HG03378 (cell line): ENCODE measurements at regions not wholly inside any gene's neighbourhood (a gene's known extent, or its start where the extent isn't known, plus 50 kb on each side); places are given as distances from the start of the nearest gene placed in this dataset.

Source experiments
- ATAC-seq: cut with Tn5 transposase; IDR thresholded peaks from one replicate; pipeline ENCODE4 v1.9.1; 2021; ENCODE audit warnings: mild to moderate bottlenecking, moderate library complexity; ENCODE audit not compliant: unreplicated experiment

GRCh38 chr17:72297326-72298115 lies 176.7 kb downstream of the SOX9 start:
- no peak for ATAC-seq

DNA sequence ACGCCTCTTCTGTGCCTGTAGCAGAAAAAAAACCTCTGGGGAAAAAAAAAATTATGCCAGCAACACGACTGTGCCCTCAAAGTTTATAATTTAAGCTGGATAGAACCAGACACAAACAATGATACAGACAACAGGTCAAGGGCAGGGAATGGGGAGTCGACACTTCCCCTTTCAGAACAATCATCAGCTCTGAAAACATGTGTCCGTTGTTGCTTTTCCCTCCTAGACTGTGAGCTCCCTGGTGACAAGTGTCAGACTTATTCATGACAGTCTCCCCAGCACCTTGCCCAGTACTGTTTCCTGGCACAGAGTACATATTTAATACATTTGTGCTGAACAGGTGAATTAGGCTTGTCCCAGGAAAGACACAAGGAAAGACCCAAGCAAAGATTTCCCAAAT lies 178.3 kb downstream of the SOX9 start:
- ATAC-seq: no peak

GRCh38 chr17:72299592-72299991 lies 178.8 kb downstream of the SOX9 start:
- no peak for ATAC-seq

- no peak for ATAC-seq
Measured at GRCh38 chr17:72301887-72302286, 181.1 kb downstream of the SOX9 start.

DNA sequence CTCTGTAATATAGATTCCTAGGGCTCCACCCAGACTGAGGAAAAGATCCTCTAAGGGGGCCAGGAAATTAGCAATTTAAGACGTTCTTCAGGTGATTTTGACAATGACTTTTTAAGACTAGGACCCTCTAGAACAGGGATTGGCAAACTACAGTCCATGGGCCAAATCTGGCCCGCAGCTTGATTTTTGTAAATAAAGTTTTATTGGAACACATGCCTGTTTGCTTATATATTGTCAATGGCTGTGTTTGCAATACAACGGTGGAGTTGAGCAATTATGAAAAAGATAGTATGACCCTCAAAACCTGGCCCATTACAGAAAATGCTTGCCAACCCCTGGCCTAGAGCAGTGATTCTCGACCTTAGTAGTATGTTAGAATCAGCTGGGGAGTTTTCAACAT lies 181.9 kb downstream of the SOX9 start:
- ATAC-seq: no peak

GRCh38 chr17:72303787-72304733 lies 183.2 kb downstream of the SOX9 start:
- ATAC-seq: no peak

DNA sequence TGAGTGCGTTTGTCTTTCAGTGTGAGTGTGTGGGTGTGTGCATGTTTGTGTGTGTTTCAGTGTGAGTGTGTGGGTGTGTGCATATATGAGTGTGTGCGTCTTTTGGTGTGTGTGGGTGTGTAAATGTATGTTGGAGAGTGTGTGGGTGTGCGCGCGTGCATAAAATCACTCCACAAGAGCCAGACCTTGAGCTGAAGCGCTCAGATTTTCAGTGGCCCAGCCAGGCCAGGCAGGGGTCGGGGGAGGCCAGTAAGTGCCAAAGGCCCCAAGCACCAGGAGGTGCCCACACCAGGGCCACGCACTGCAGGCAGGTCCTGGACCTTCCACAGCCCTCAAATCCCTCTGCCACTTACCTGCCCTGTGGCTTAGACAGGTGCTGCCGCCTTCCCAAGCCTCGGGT lies 184.0 kb downstream of the SOX9 start:
- no peak for ATAC-seq

DNA sequence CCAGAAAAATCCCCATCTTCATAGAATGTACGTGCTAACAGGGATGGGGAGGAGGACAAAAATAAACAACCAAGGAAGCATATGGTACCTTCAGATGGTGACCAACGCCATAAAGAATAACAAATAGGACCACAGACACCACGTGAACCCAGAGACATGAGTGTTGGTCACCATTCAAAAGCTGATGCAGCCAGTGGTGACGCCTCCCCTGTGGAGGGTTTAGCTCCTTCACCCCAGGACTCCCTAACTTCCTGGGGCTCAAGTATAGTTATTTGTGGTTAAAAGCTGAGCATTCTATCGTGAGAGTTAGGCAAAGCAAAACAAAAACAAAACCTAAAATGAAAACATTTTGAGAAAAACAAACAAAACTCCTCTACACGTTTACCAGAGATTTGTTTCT lies 184.7 kb downstream of the SOX9 start:
- ATAC-seq: no peak

DNA sequence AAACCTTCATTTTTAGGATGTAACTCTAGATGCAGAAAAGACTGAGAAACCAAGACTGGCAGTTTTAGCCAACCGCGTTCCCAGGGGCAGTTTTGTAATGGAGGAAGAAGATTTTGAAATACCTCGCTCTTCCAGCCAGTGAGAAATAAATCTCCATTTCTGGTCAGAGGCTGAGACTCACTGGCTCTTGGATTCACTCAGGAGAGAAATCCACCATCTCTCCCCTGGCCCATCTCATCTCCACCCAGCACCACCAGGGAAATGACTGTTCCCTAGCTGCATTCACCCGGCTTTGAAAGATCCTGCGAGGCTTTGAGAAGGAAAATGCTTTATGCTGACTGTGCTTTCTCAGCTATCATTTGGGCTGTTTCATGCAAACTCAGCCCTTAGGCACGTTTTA lies 185.2 kb downstream of the SOX9 start:
- ATAC-seq: no peak

DNA sequence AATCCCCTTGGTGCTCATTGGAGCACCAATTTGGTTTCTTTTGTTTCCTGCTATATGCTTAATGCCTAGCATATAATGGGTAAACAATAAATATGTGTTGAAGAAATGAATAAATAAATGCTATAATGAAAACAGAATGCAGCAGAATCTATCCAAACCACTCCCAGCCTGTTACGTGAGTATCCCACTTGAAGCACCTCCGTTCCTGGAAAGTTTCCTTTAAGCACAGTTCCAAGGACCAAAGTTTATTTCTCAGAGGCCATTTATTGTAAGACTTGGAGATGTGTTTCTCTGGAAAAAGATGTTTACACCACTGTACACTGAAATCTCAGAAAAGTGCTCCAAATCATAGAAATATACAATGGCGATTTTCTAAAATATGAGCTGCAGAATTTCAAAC lies 187.0 kb downstream of the SOX9 start:
- ATAC-seq: no peak

GRCh38 chr17:72308744-72309385 lies 188.0 kb downstream of the SOX9 start:
- no peak for ATAC-seq

GRCh38 chr17:72311004-72311403 lies 190.2 kb downstream of the SOX9 start:
- no peak for ATAC-seq

GRCh38 chr17:72315122-72315913 lies 194.5 kb downstream of the SOX9 start:
- no peak for ATAC-seq

DNA sequence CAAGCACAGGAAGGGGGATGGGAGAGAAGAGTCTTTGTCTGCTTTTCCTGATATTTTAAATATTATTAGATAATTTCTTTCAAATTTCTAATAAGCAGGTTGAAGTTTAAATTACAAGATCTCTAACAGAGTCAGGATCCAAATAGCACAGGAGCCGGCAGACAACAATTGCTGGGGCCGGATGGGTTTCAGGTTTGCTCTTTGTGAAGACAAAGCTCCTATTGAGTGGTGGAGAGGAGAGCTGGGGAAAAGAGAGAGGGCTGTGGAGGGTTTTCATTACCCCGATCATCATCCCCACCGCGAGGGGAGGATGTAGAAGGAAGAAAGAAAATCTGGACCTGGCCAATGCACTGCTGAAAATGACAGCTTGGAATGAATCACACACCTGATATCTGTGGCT lies 197.3 kb downstream of the SOX9 start:
- ATAC-seq: no peak

DNA sequence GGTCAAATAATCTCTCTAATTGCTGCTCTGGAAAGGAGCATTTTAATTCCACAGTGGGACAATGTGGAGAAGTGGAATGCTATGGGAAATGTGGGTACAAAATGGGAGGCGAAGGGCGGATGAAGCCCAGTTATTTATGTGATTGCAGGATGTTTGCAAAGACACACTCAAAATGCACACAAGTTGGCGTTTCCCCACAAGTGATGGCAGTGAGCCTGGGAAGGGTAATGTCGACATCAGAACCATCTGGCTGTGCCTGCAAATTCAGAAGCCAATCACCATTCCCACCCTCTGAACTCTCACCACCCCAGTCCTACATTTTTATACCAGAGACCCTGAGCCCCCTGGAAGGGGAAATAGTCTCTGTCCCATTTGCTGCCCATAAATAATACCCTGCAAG lies 201.1 kb downstream of the SOX9 start:
- ATAC-seq: no peak

DNA sequence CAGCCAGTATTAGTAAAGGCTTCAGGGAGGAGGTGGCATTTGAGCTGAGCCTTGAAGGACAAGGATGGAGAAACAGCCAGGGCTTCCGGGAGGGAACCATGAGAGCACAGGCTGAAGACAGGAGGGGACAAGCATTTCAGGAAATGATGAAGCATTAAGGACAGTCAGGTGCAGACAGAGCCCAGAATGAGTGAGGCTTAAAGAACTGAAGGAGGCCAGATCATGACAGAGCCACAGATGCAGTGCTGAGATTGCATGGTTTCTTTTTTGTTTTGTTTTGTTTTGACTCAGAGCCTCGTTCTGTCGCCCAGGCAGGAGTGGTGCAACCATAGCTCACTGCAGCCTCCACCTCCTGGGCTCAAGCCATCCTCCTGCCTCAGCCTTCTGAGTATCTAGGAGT lies 211.5 kb downstream of the SOX9 start:
- peak; percentile 92 for ATAC-seq

- ATAC-seq: no peak
Measured at GRCh38 chr17:72333570-72333969, 212.8 kb downstream of the SOX9 start.

DNA sequence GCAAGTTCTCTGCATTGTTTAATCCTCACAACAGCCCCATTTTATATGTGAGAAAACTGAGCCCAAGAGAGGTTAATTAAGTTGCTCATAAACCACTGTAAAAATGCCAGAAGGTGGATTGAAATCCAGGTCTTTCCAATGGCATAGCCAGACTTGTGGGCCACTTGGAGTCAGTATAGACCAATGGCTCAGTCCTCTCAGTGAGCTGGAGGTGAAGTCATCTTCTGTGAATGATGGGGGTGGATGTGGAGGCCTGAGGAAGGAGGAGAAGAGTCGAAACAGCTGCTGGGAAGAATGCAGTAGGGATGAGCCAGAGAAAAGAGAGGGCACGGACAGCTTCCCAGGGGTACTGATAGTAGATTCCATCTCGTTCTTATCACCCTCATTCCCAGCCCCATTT lies 213.4 kb downstream of the SOX9 start:
- ATAC-seq: no peak

DNA sequence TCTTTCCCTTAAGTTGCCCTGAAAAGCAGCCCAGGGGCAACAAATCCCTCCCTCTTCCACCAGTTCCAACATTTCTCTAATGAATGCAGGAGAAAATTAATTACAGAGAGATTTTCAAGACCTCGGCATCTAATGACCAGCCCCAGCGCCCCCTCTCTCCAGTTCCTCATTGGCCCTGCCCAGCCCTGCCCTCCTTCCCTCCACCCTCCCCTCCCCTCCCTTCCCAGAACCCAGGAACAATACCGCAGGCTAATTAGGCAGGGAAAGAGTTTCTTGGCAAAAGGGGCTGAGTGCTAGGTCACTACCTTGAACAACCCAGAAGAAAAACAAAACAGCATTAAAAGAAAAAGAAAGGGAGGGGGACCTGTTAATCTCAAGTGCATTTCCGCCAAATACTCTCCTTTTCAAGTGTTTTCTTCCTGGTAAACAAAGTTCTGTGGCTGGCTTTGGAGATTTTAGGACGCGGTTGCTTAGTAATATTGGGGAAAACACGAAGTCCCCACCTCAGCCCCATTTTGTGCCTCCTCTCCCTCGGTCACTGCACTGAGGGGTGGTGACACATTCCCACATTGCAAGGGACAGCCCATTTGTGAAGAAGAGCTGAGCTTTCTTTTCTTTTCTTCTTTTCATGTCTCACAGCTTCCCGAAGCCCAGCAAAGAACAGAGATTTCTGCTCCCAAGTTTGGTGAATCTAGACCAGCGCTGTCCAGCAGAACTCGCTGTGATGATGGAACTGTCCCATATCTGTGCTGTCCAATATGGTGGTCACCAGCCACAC lies 215.4 kb downstream of the SOX9 start:
- no peak for ATAC-seq

DNA sequence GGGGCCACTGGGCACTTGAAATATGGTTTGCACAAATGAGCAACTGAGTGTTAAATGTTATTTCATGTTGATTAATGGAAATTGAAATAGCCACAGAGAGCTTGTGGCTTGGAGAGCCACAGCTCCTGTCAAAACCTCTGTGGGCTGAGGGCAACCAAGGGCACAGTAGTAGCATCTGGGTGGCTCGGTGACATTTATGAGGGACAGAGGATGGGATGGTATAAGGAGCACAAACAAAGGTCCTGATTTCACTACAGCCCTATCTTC lies 215.9 kb downstream of the SOX9 start:
- no peak for ATAC-seq
